Karpas-422 (cell line): ENCODE measurements at regions not wholly inside any gene's neighbourhood (a gene's known extent, or its start where the extent isn't known, plus 50 kb on each side); places are given as distances from the start of the nearest gene placed in this dataset.
A peak's percentile ranks its signal among the peaks of the same experiment; 100 is the strongest.

Source experiments
- DNase-seq: peaks from one replicate; pipeline ENCODE4 v3.0.0-alpha.2; 2015
- H2AFZ ChIP-seq: fragments of 200-600 bp; sonication (generic); 2 replicates; pipeline ENCODE4 v1.6.1; 2014; ENCODE audit warnings: antibody characterized with exemption, low read length, mixed read lengths
- H3K27ac ChIP-seq: fragments of 200-600 bp; sonication (generic); 2 replicates; pipeline ENCODE4 v1.5.1; 2014; ENCODE audit warnings: mild to moderate bottlenecking, low read length, moderate library complexity
- H3K27me3 ChIP-seq: fragments of 200-600 bp; sonication (generic); 2 replicates; pipeline ENCODE4 v1.6.1; 2014; ENCODE audit warnings: low read length, mixed read lengths
- H3K36me3 ChIP-seq: fragments of 200-600 bp; sonication (generic); 2 replicates; pipeline ENCODE4 v1.6.1; 2014; ENCODE audit warnings: low read length, mixed read lengths; ENCODE audit not compliant: insufficient read depth
- H3K4me1 ChIP-seq: fragments of 200-600 bp; sonication (generic); 2 replicates; pipeline ENCODE4 v1.6.1; 2014; ENCODE audit warnings: mild to moderate bottlenecking, low read length, mixed read lengths
- H3K4me2 ChIP-seq: fragments of 200-600 bp; sonication (generic); 2 replicates; pipeline ENCODE4 v1.6.1; 2014; ENCODE audit warnings: low read length, low read depth, mild to moderate bottlenecking; ENCODE audit not compliant: poor library complexity, severe bottlenecking
- H3K4me3 ChIP-seq: fragments of 200-600 bp; sonication (generic); 2 replicates; pipeline ENCODE4 v1.5.1; 2014; ENCODE audit warnings: mild to moderate bottlenecking, antibody characterized with exemption, low read length, mixed read lengths
- H3K79me2 ChIP-seq: fragments of 200-600 bp; sonication (generic); 2 replicates; pipeline ENCODE4 v1.6.1; 2014; ENCODE audit warnings: mild to moderate bottlenecking, low read length, mixed read lengths
- H3K9ac ChIP-seq: fragments of 200-600 bp; sonication (generic); 2 replicates; pipeline ENCODE4 v1.6.0; 2014; ENCODE audit warnings: low read length
- H3K9me2 ChIP-seq: fragments of 200-600 bp; sonication (generic), shearing (Covaris generic); replicated peaks from 2 replicates; pipeline ENCODE4 v1.6.0; 2014; ENCODE audit warnings: mild to moderate bottlenecking, low read length, moderate library complexity; ENCODE audit not compliant: insufficient read depth
- H3K9me3 ChIP-seq: fragments of 300-700, 200-600 bp; sonication (generic); 2 replicates; pipeline ENCODE4 v1.6.1; 2014; ENCODE audit warnings: low read length, mixed read lengths
- H4K20me1 ChIP-seq: fragments of 200-600 bp; sonication (generic); 2 replicates; pipeline ENCODE4 v1.6.1; 2014; ENCODE audit warnings: mild to moderate bottlenecking, antibody characterized with exemption, low read length, low read depth; ENCODE audit not compliant: insufficient read depth

- H3K27me3 ChIP-seq, result no peaks in the 10 kb centered on the region
- no peak overlapping the region for H3K9ac ChIP-seq
- no peak overlapping the region for H3K27ac ChIP-seq
These were observed 614.5 kb downstream of the TMA16 start for GRCh38 chr4:164108971-164109370.

GRCh38 chr4:164109503-164109902 lies 615.0 kb downstream of the TMA16 start:
- no peaks in the 10 kb centered on the region for H3K36me3 ChIP-seq
- no peak overlapping the region for H3K4me3 ChIP-seq
- H3K4me2 ChIP-seq, result no peak overlapping the region
- DNase-seq, result no peak
- H2AFZ ChIP-seq, result no peak overlapping the region
- H4K20me1 ChIP-seq, result no peaks in the 10 kb centered on the region
- H3K4me1 ChIP-seq, result no peaks in the 10 kb centered on the region
- H3K27ac ChIP-seq, result no peak overlapping the region
- H3K27me3 ChIP-seq, result no peaks in the 10 kb centered on the region
- no peaks in the 10 kb centered on the region for H3K9me2 ChIP-seq
- H3K9me3 ChIP-seq, result no peaks in the 10 kb centered on the region
- no peak overlapping the region for H3K9ac ChIP-seq
- no peaks in the 10 kb centered on the region for H3K79me2 ChIP-seq

More at GRCh38 chr4:164108971-164109370, 614.5 kb downstream of the TMA16 start:
- no peaks in the 10 kb centered on the region for H3K36me3 ChIP-seq
- H3K9me3 ChIP-seq, result no peaks in the 10 kb centered on the region
- peak; percentile 31 for DNase-seq
- no peak overlapping the region for H3K4me3 ChIP-seq
- H3K9me2 ChIP-seq, result no peaks in the 10 kb centered on the region
- no peak overlapping the region for H3K4me2 ChIP-seq
- H3K4me1 ChIP-seq, result no peaks in the 10 kb centered on the region
- no peaks in the 10 kb centered on the region for H4K20me1 ChIP-seq
- no peak overlapping the region for H2AFZ ChIP-seq
- no peaks in the 10 kb centered on the region for H3K79me2 ChIP-seq

GRCh38 chr4:164115236-164115635 lies 620.7 kb downstream of the TMA16 start:
- DNase-seq, result no peak
- no peak overlapping the region for H3K4me3 ChIP-seq
- no peaks in the 10 kb centered on the region for H4K20me1 ChIP-seq
- H3K36me3 ChIP-seq, result no peaks in the 10 kb centered on the region
- H3K79me2 ChIP-seq, result no peaks in the 10 kb centered on the region
- H3K4me1 ChIP-seq, result no peaks in the 10 kb centered on the region
- no peak overlapping the region for H3K27ac ChIP-seq
- H3K27me3 ChIP-seq, result no peaks in the 10 kb centered on the region
- no peaks in the 10 kb centered on the region for H3K9me3 ChIP-seq
- no peak overlapping the region for H3K4me2 ChIP-seq
- no peak overlapping the region for H3K9ac ChIP-seq
- no peak overlapping the region for H2AFZ ChIP-seq
- H3K9me2 ChIP-seq, result no peaks in the 10 kb centered on the region

- Histone ChIP-seq H3K4me1 (no peaks in the 10 kb centered on the region), H4K20me1 (no peaks in the 10 kb centered on the region), H3K4me2 (no peak overlapping the region), H3K4me3 (no peak overlapping the region), H2AFZ (no peak overlapping the region), H3K36me3 (no peaks in the 10 kb centered on the region), H3K27ac (no peak overlapping the region), H3K9me2 (no peaks in the 10 kb centered on the region), H3K9ac (no peak overlapping the region), H3K9me3 (no peaks in the 10 kb centered on the region), H3K27me3 (no peaks in the 10 kb centered on the region), H3K79me2 (no peaks in the 10 kb centered on the region)
- no peak for DNase-seq
These were observed 621.8 kb downstream of the TMA16 start for GRCh38 chr4:164116286-164116685.

GRCh38 chr4:164134388-164134787 lies 619.5 kb upstream of the SMIM31 start:
- no peaks in the 10 kb centered on the region for H3K9me2 ChIP-seq
- H3K9me3 ChIP-seq, result no peaks in the 10 kb centered on the region
- H3K9ac ChIP-seq, result no peak overlapping the region
- no peak overlapping the region for H3K4me2 ChIP-seq
- no peak for DNase-seq
- H3K27me3 ChIP-seq, result no peaks in the 10 kb centered on the region
- no peaks in the 10 kb centered on the region for H4K20me1 ChIP-seq
- no peak overlapping the region for H3K27ac ChIP-seq
- no peak overlapping the region for H2AFZ ChIP-seq
- H3K36me3 ChIP-seq, result no peaks in the 10 kb centered on the region
- no peak overlapping the region for H3K4me3 ChIP-seq
- H3K79me2 ChIP-seq, result no peaks in the 10 kb centered on the region
- H3K4me1 ChIP-seq, result no peaks in the 10 kb centered on the region

- no peak overlapping the region for H2AFZ ChIP-seq
- no peaks in the 10 kb centered on the region for H3K79me2 ChIP-seq
- no peaks in the 10 kb centered on the region for H3K4me1 ChIP-seq
- H3K27me3 ChIP-seq, result no peaks in the 10 kb centered on the region
- no peak overlapping the region for H3K4me2 ChIP-seq
- no peak overlapping the region for H3K4me3 ChIP-seq
- H4K20me1 ChIP-seq, result no peaks in the 10 kb centered on the region
- H3K27ac ChIP-seq, result no peak overlapping the region
- no peaks in the 10 kb centered on the region for H3K9me3 ChIP-seq
- no peaks in the 10 kb centered on the region for H3K36me3 ChIP-seq
- H3K9ac ChIP-seq, result no peak overlapping the region
- no peak for DNase-seq
- H3K9me2 ChIP-seq, result no peaks in the 10 kb centered on the region
These were observed 617.7 kb upstream of the SMIM31 start for GRCh38 chr4:164136180-164136616.

GRCh38 chr4:164138521-164138920 lies 615.4 kb upstream of the SMIM31 start:
- no peaks in the 10 kb centered on the region for H3K36me3 ChIP-seq
- no peaks in the 10 kb centered on the region for H3K9me3 ChIP-seq
- H4K20me1 ChIP-seq, result no peaks in the 10 kb centered on the region
- H3K4me2 ChIP-seq, result no peak overlapping the region
- H3K9ac ChIP-seq, result no peak overlapping the region
- H3K4me3 ChIP-seq, result no peak overlapping the region
- no peak overlapping the region for H2AFZ ChIP-seq
- no peak overlapping the region for H3K27ac ChIP-seq
- H3K79me2 ChIP-seq, result no peaks in the 10 kb centered on the region
- H3K9me2 ChIP-seq, result no peaks in the 10 kb centered on the region
- no peaks in the 10 kb centered on the region for H3K27me3 ChIP-seq
- no peak for DNase-seq
- no peaks in the 10 kb centered on the region for H3K4me1 ChIP-seq

GRCh38 chr4:164139291-164139690 lies 614.6 kb upstream of the SMIM31 start:
- no peak overlapping the region for H2AFZ ChIP-seq
- H3K4me1 ChIP-seq, result no peaks in the 10 kb centered on the region
- no peaks in the 10 kb centered on the region for H3K9me3 ChIP-seq
- H3K79me2 ChIP-seq, result no peaks in the 10 kb centered on the region
- H3K27ac ChIP-seq, result no peak overlapping the region
- no peak overlapping the region for H3K4me2 ChIP-seq
- no peaks in the 10 kb centered on the region for H3K9me2 ChIP-seq
- H3K4me3 ChIP-seq, result no peak overlapping the region
- no peaks in the 10 kb centered on the region for H3K36me3 ChIP-seq
- no peak for DNase-seq
- no peaks in the 10 kb centered on the region for H3K27me3 ChIP-seq
- no peaks in the 10 kb centered on the region for H4K20me1 ChIP-seq
- no peak overlapping the region for H3K9ac ChIP-seq
